Suppressor macrophage treated with lipopolysaccharide for 4 hours (primary cell): ENCODE measurements at regions not wholly inside any gene's neighbourhood (a gene's known extent, or its start where the extent isn't known, plus 50 kb on each side); places are given as distances from the start of the nearest gene placed in this dataset.
"Not testable (repeated sequence)": the region's sequence is repeated elsewhere in the genome, so short reads cannot be mapped to it uniquely, and the experiment has no call there.

Source experiments
- DNase-seq: peaks from one replicate; pipeline ENCODE4 v3.0.0-alpha.2; 2020

GRCh38 chr2:128604045-128604444 is 285.4 kb upstream of the HS6ST1 start:
- DNase-seq, result no peak

GRCh38 chr2:128604581-128604980 is 285.9 kb upstream of the HS6ST1 start:
- not testable (repeated sequence) for DNase-seq

DNA sequence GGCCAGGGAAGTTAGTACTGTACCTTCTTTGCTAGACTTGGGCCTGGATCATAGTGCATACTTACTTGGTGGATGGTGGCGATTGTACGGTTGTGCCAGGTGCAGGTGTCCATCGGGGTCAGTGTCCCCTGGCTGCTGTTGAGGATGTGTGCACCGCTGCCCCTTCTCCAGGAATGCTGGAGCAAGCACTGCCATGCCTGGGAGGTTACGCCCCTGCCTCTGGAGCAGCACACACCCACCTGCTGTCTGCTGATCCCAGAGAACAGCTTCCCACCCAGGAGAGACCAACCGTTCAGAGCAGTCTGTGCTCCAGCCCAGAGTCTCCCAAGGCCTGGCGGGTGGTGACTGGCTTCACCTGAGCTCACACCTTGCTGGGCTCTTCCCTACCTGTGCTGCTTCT is 286.8 kb upstream of the HS6ST1 start:
- no peak for DNase-seq

GRCh38 chr2:128605931-128606330 is 287.3 kb upstream of the HS6ST1 start:
- no peak for DNase-seq

DNA sequence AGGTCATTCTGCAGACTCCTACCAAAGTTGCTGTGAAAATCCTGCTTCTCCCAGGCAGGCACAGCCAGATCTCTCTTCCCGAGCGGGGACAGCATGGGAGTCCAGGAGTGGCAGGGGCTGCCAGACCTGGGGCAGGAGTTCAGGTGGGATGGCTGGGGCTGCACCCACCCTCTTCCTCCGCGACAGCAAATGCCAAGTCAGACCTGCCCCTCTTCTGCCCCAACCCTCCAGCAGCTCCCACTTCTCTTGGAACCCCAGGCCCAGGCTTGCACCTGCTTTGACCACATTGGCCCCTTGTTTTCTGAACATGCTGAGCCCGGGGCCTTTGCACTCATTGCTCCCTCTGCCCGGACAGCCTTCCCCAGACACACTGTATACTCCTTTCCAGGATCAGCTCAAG is 288.2 kb upstream of the HS6ST1 start:
- no peak for DNase-seq

GRCh38 chr2:128607440-128607839 is 288.8 kb upstream of the HS6ST1 start:
- DNase-seq, result no peak

GRCh38 chr2:128607911-128608506 is 289.3 kb upstream of the HS6ST1 start:
- no peak for DNase-seq

DNA sequence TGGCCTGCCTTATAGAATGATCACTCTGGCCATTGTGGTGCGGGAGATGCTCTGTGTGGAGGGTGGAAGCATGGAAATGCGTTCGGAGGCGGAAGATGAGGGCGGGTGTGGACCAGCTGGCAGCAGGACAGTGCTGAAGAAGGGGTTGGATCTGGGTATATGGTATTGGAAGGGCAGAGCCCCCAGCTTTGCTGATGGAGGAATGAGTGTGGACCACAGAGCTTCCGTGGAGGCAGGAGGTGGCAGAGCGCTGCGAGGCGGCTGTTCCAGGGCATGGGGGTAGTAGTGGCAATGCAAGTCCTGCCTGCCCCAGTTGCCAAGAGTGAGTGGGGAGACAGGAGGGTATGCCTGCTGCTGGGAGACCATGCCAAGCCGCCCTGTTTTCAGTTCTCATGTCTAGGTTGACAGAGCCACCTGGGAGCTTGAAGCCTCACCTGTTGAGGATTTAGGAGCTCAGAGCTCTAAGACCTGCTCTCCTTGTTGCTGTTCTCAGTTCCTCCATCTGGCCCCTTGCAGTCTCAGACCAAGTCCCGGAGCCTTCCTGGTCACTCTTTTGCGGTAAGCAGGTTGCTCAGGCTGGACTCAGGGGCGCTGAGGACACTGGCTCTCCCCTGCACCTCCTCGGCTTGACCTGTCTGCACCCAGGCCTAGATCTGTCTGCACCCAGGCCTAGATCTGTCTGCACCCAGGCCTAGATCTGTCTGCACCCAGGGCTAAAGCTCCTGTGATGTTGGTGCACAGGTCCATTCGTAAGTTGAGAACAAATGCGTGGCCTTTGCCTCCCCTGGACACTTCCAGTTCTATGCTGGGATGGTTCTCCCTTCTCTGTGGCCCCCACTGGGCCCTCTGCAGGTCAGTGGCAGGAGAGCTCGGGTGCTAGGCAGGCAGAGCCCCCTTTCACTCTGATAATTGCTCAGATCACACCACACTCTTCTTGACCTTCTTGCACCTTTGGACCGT is 290.5 kb upstream of the HS6ST1 start:
- no peak for DNase-seq

DNA sequence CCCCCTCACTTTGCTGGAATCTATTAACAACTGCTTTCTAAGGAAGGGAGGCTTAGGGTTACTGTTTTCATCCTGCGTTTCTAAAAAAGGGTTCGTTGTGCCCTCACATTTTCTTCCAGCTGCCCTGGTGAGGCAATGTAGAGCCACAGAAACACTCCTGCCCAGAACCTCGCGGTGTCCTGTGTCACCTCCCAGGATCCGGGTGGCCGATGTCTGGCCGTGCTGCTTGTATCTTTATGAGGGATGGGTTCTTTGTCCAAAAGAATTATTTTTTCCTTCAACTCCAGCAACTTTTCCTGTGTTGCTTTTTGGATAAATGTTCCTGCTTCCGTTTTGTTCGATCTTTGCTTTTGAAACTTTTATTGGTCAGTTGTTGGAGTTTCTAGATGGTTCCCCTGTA is 291.8 kb upstream of the HS6ST1 start:
- DNase-seq, result no peak

DNA sequence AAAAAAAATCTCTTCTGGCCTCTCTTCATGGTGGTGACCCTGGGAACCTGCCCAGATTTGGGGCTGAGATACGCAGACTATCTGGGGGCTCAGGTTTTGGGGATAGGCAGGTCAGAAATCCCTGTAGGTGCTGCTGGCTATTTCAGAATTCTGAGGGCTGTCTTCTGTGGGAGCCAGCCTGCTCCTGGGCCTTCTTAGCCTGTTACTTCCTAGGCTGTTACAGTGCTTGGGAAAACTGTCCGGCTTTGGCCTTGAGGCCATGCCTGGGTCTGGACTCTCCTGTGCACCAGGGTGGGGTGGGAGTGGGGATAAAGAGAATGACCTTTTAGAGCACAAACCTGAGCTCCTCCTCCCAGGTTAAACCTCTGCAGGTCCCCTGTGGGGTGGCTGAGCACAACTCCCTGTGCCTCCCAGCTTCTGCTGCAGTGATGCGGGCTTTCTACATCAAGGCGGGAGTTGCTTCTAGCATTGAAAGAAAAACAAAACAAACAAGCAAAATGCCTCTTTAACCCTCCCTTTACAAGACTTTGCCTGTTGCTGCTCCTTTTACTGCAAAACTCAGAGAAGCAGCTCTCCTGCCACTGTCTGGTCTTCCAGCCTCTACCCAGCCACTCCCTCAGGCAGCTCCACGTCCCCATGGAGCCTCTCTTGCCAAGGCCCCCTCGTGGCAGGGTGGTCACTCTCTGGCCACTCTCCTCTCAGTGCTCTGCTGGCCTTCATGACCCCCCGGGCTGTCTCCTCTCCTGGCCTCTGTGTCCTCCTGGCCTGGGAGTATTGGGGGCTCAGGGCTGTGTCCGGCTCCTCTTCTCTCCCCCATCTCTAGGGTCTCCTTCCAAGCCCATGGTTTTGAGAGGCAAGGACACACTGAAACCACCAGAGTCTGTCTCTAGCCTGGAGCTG is 293.0 kb upstream of the HS6ST1 start:
- DNase-seq, result no peak

GRCh38 chr2:128612628-128613027 is 294.0 kb upstream of the HS6ST1 start:
- DNase-seq, result no peak

- DNase-seq, result no peak
These were observed 294.7 kb upstream of the HS6ST1 start for GRCh38 chr2:128613351-128613750.

DNA sequence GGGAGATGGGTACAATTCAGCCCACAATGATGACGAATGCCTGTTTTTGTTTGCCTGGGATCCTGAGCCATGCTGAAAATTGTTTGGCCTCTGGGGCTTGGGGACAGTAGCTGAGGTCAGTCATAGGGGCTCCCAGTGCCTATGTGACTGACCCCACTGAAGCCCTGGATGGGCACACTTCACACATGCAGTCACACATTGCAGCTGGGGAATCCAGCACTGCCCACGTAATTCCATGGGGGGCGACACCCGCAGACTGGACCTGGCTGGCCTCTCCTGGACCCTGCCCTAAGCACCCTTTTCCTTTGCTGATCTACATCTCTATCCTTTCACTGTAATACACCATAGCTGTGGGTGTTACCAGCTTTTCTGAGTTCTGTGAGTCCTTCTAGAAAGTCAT is 295.2 kb upstream of the HS6ST1 start:
- no peak for DNase-seq

- not testable (repeated sequence) for DNase-seq
These were observed 296.2 kb upstream of the HS6ST1 start for GRCh38 chr2:128614907-128615306.

- no peak for DNase-seq
These were observed 296.9 kb upstream of the HS6ST1 start for GRCh38 chr2:128615571-128615970.

- DNase-seq, result no peak
These were observed 298.4 kb upstream of the HS6ST1 start for GRCh38 chr2:128617029-128617590.

GRCh38 chr2:128617661-128618060 is 299.0 kb upstream of the HS6ST1 start:
- no peak for DNase-seq

GRCh38 chr2:128618642-128619041 is 300.0 kb upstream of the HS6ST1 start:
- DNase-seq, result no peak

- no peak for DNase-seq
These were observed 301.0 kb upstream of the HS6ST1 start for GRCh38 chr2:128619471-128620325.

DNA sequence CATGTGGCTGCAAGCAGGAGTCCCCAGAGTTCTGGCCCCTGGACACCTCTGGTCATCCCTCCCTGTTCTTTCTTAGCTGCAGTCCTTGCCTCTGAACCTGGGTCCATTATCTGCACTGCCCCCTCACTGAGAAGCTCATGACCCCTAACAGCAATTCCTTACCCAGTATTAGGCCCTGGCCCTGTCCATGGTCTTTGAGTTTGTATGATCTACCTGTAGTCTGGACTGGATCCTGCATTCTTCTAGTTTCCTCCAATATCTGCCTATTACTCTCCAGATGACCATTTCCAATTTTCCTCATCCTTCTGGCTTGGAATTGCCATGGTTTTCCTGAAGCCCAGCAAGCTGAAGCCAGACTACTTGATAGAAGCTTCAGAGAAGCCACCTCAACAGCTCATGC is 302.4 kb upstream of the HS6ST1 start:
- DNase-seq, result no peak

DNA sequence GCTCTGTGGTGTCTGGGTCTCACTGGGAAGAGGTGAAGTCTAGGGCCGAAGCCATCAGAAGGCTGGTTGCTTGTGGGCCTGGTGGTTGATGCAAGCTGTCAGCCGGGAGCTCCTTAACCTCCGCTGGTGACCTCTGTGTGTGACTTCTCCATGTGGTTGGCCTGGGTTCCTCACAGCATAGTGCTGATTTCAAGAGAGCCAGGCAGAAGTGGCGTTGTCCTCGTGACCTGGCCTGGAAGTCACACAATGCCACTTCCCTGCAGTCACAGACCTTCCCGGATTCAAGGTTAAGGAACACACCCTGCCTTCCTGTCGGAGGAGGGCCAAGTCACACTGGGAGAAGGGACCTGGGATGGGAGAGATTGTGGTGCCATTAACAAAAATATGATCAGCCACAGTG is 303.7 kb upstream of the HS6ST1 start:
- peak; percentile 58 for DNase-seq
